ENCODE measurements at regions not wholly inside any gene's neighbourhood (a gene's known extent, or its start where the extent isn't known, plus 50 kb on each side); places are given as distances from the start of the nearest gene placed in this dataset.

DNA sequence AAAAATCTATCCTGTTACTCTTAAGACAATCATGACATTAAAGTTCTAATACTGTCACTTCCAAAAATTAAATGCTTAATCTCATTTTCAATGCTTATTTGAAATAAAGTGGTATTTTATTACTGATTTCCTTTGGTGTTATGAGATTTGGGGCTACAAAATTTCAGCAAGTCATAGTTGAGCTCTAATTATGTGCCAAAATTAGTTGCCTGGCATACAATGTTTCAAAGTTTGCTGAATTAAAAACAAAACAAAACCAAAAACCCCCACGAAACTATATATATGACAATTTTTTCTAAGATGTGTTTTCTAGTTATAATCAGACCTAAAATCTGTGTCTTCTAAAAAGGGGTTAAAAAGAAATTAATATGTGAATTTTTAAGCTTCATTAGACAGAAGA, 62.2 kb downstream of the KCNRG start:
- no peaks in the 10 kb centered on the region for H3K9me3 ChIP-seq
- no peak overlapping the region for H3K4me3 ChIP-seq
- no peaks in the 10 kb centered on the region for H3K36me3 ChIP-seq
- DNase-seq = no peak
- intact Hi-C loops (cut with DNase I) = no loop called here
- no peaks in the 10 kb centered on the region for H3K4me1 ChIP-seq (ENCODE audit: insufficient read depth)
- H3K27me3 ChIP-seq = no peaks in the 10 kb centered on the region
- TF ChIP-seq EP300 (IDR thresholded peaks at IDR 0.05) (no peak), POLR2A (IDR thresholded peaks at IDR 0.05) (no peak)
- TF ChIP-seq, protein P1, sequence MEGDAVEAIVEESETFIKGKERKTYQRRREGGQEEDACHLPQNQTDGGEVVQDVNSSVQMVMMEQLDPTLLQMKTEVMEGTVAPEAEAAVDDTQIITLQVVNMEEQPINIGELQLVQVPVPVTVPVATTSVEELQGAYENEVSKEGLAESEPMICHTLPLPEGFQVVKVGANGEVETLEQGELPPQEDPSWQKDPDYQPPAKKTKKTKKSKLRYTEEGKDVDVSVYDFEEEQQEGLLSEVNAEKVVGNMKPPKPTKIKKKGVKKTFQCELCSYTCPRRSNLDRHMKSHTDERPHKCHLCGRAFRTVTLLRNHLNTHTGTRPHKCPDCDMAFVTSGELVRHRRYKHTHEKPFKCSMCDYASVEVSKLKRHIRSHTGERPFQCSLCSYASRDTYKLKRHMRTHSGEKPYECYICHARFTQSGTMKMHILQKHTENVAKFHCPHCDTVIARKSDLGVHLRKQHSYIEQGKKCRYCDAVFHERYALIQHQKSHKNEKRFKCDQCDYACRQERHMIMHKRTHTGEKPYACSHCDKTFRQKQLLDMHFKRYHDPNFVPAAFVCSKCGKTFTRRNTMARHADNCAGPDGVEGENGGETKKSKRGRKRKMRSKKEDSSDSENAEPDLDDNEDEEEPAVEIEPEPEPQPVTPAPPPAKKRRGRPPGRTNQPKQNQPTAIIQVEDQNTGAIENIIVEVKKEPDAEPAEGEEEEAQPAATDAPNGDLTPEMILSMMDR (IDR thresholded peaks at IDR 0.05) = no peak
- no peak overlapping the region for H3K27ac ChIP-seq
- 86 to 89% (median 88%) methylated on average over 1 of the region's 1 CpG for WGBS, 3 donors

DNA sequence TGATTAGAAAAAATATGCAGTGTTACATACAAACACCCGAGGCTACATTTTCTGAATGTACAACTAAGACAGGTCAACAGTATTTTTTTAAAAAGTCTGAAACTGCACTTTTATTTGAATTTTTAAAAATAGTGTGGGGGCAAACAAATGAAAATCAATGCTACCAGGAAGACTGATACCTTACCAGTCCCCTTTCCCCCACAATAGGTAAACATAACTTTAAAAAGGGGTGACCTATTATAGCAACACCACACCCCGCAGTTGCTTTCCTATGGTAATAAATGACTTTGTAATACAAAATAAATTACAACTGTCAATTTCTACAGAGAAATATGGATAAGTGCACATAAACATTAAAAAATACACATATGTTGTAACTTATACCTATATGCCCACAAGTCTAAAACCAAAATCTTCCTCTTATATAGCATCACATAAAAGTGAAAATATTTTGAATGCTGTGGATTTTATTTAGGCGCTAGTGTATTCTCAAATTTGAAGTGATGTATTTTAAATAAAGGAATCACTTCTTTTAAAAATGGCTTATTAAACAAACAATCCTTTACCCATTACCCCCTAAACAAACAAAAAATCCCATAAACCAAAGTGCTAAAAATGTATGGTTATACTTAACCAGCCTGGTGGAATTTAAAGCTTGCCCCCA, 63.1 kb downstream of the KCNRG start:
- 82 to 89% (median 87%) methylated on average over 3 of the region's 3 CpGs for WGBS, 3 donors
- Histone ChIP-seq H3K27ac (no peak overlapping the region), H3K4me3 (no peak overlapping the region), H3K27me3 (no peaks in the 10 kb centered on the region), H3K4me1 (ENCODE audit: insufficient read depth) (no peaks in the 10 kb centered on the region), H3K36me3 (no peaks in the 10 kb centered on the region), H3K9me3 (no peaks in the 10 kb centered on the region)
- DNase-seq = no peak
- intact Hi-C loops (cut with DNase I) = no loop called here
- TF ChIP-seq POLR2A (IDR thresholded peaks at IDR 0.05) (no peak), EP300 (IDR thresholded peaks at IDR 0.05) (no peak)
- TF ChIP-seq, protein P1 (IDR thresholded peaks at IDR 0.05) = no peak

DNA sequence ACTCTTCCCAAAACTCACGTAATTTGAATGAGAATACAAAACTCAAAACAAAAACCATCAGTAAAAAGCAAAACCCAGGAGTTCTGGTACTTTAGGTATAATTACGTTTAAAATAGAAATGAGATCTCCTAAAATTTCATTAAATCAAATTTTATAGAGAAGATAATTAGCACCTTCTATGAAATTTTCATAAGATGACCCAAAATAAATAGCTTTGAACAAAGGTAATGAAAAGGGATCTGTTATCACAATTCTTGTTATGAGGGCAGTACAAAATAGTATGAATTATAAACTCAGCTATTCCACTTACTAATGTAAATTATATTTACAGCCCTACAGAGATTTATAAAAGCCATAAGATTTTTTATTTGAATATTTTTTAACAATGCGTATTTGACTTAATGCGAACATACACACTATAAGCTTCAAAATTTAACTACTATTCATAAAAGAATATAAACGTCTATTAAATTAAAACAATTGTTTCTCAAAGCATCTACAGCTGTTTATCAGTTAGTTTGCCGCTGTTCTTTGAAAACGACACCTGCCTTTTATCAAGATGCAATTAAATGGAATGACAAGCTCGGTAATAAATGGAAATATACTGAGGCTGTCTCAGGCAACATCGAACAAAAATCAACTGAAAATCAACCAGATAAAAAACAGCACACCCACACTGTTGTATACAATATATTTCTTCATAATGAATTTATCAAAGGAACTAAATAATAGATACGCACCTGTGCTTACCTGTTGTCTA, 63.8 kb downstream of the KCNRG start:
- no peaks in the 10 kb centered on the region for H3K9me3 ChIP-seq
- no peak for DNase-seq
- no peaks in the 10 kb centered on the region for H3K4me1 ChIP-seq (ENCODE audit: insufficient read depth)
- H3K4me3 ChIP-seq = peak overlapping the region; percentile 5
- no peaks in the 10 kb centered on the region for H3K27me3 ChIP-seq
- 75 to 85% (median 78%) methylated on average over 10 of the region's 10 CpGs for WGBS, 3 donors
- no peaks in the 10 kb centered on the region for H3K36me3 ChIP-seq
- intact Hi-C loops (cut with DNase I) = no loop called here
- no peak overlapping the region for H3K27ac ChIP-seq
- TF ChIP-seq EP300 (IDR thresholded peaks at IDR 0.05) = no peak
- TF ChIP-seq POLR2A (IDR thresholded peaks at IDR 0.05) = no peak
- TF ChIP-seq, protein P1 (IDR thresholded peaks at IDR 0.05) = no peak

DNA sequence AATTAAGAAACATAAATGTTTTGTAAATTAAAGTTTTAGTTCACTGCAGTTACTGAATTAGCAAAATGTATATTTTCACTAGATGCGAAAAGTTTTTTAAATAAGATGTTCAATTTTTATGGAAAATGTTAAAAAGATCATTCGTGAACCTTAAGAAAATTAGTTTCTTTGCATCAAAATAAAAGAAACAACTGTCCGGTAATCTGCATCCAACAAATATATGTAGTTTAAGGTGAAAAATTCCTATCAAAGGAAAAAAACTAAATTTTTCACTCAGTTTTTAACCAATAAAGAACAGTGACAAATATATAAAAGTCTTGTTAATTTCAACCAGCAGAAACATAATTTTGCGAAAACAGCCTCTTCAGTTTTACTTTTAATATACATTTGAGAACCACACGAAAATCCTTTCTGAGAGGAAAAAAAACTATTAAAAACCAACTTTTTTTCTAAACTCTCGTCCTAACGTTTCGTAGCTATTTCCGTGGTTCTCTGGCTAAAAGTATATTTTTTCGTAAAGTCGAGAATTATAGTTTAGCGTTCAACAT, 64.5 kb downstream of the KCNRG start:
- intact Hi-C loops (cut with DNase I) = loop anchor here (2.0 to 10.0 kb wide), 8 partner anchors 43 to 835 kb away; partner anchors contain the start of gene TRIM13 (in 2 of the 4)
- no peaks in the 10 kb centered on the region for H3K4me1 ChIP-seq (ENCODE audit: insufficient read depth)
- 54 to 64% (median 55%) methylated on average over 12 of the region's 12 CpGs for WGBS, 3 donors
- TF ChIP-seq, protein P1 (IDR thresholded peaks at IDR 0.05) = no peak
- TF ChIP-seq EP300 (IDR thresholded peaks at IDR 0.05) (no peak), POLR2A (IDR thresholded peaks at IDR 0.05) (no peak)
- no peaks in the 10 kb centered on the region for H3K27me3 ChIP-seq
- H3K27ac ChIP-seq = no peak overlapping the region
- no peaks in the 10 kb centered on the region for H3K36me3 ChIP-seq
- H3K4me3 ChIP-seq = peak overlapping the region; percentile 53
- DNase-seq = no peak
- H3K9me3 ChIP-seq = no peaks in the 10 kb centered on the region

All from ovary (tissue), 7 donors.